CD4-positive, alpha-beta T cell (primary cell): ENCODE measurements at regions not wholly inside any gene's neighbourhood (a gene's known extent, or its start where the extent isn't known, plus 50 kb on each side); places are given as distances from the start of the nearest gene placed in this dataset.

Source experiments
- ATAC-seq: fragments of 200-7000 bp; cut with Tn5 transposase; one replicate; pipeline ENCODE4 v1.10.0; 2022; ENCODE audit warnings: mild to moderate bottlenecking; ENCODE audit not compliant: poor library complexity
- CTCF ChIA-PET: fragments of 350-600 bp; sonication (Branson Sonifier 250); formaldehyde crosslinking; loops from one replicate; lab custom pipeline; 2021; ENCODE audit warnings: antibody characterized with exemption, inconsistent platforms; lab: Charles Lee
- POLR2A ChIA-PET: fragments of 350-600 bp; sonication (Branson Sonifier 250); formaldehyde crosslinking; loops from one replicate; lab custom pipeline; 2021; ENCODE audit warnings: antibody characterized with exemption, inconsistent platforms; lab: Charles Lee
- DNase-seq, 14 experiments: peaks; one replicate each; pipeline ENCODE4 v3.0.0-alpha.2; 2013 to 2020; ENCODE audit warnings: mixed read lengths in 2 of 14
- H3K27ac ChIP-seq, 2 donors: one replicate each; pipeline versions ENCODE4 v1.5.1 to v1.7.0; 2013; ENCODE audit warnings: low read length in 2 of 2, low read depth in 1 of 2, mild to moderate bottlenecking in 1 of 2
- H3K27me3 ChIP-seq, 2 experiments: 1 replicate in 1 of 2; 2 replicates in 1 of 2; pipeline versions ENCODE4 v1.6.1 to v1.7.0; 2013; ENCODE audit warnings: low read length in 2 of 2, control low read depth in 1 of 2, mild to moderate bottlenecking in 1 of 2, moderate library complexity in 1 of 2; ENCODE audit not compliant: insufficient read depth in 2 of 2, control insufficient read depth in 1 of 2
- H3K36me3 ChIP-seq: one replicate; pipeline ENCODE4 v1.6.1; 2013; ENCODE audit warnings: low read length, control low read depth; ENCODE audit not compliant: insufficient read depth
- H3K4me1 ChIP-seq: one replicate; pipeline ENCODE4 v1.6.1; 2013; ENCODE audit warnings: low read length, control low read depth; ENCODE audit not compliant: insufficient read depth
- H3K4me3 ChIP-seq: one replicate; pipeline ENCODE4 v1.5.1; 2013; ENCODE audit warnings: mild to moderate bottlenecking, low read length, moderate library complexity
- H3K9me3 ChIP-seq, 2 experiments: 1 replicate in 1 of 2; 2 replicates in 1 of 2; pipeline versions ENCODE4 v1.6.1 to v1.7.0; 2013; ENCODE audit warnings: low read length in 2 of 2, mild to moderate bottlenecking in 2 of 2, control low read depth in 1 of 2, moderate library complexity in 1 of 2; ENCODE audit not compliant: control insufficient read depth in 1 of 2, insufficient read depth in 1 of 2
- H3K27ac Mint-ChIP-seq: one replicate; pipeline ENCODE4 v1.8.0; 2020; ENCODE audit warnings: mixed read lengths
- H3K27me3 Mint-ChIP-seq: one replicate; pipeline ENCODE4 v1.8.0; 2021; ENCODE audit warnings: mixed read lengths
- H3K36me3 Mint-ChIP-seq: one replicate; pipeline ENCODE4 v1.8.0; 2021; ENCODE audit warnings: low read depth, mixed read lengths
- H3K4me1 Mint-ChIP-seq: one replicate; pipeline ENCODE4 v1.8.0; 2021; ENCODE audit warnings: low read depth, mixed read lengths
- H3K4me3 Mint-ChIP-seq: one replicate; pipeline ENCODE4 v1.8.0; 2020; ENCODE audit warnings: mild to moderate bottlenecking, mixed read lengths
- H3K9me3 Mint-ChIP-seq: one replicate; pipeline ENCODE4 v1.8.0; 2020; ENCODE audit warnings: mixed read lengths
- intact Hi-C, 2 experiments: fragments of 100-400 bp; cut with DNase I in 1 of 2; cut with micrococcal nuclease in 1 of 2; formaldehyde crosslinking; loops; one replicate each; pipeline versions ENCODE4 v1.15.1 to v1.9.0; 2023 to 2025; cut with DNase I, micrococcal nuclease
- TF ChIP-seq, protein P1 (sequence below): fragments of 200-600 bp; IDR thresholded peaks from one replicate; pipeline ENCODE4 v1.8.0; 2022; ENCODE audit warnings: antibody characterized with exemption, mild to moderate bottlenecking

DNA sequence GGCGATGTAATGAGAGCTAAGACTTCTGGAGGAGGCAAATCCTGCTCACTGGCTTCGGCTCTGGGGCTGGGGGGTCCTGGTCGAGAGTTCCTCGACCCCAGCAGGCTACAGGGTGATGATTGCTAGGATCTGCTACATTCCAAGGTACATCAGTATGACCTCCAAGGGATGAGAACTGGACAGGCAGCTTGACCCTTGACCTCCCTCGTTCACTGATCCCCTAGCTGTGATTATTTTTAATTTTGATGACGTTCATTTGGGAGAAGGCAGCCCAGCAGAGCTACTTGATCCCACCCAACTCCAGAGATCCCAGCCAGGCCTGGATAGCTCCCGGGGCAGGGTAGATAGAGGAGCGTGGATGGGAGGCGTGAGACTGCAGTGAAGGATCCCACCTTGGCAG is 242.3 kb downstream of the MAF start:
- ChIA-PET POLR2A (no interaction called here), CTCF (interaction anchor here (0.5 kb wide), 1 partner anchor 284 kb away, joined by 3 read pairs; no protein-coding TSS in a partner anchor)
- Mint-ChIP-seq H3K9me3 (no peaks in the 10 kb centered on the region), H3K4me1 (peaks cover 13% of the 10 kb centered on the region), H3K27me3 (no peaks in the 10 kb centered on the region), H3K27ac (no peak overlapping the region), H3K36me3 (no peaks in the 10 kb centered on the region), H3K4me3 (no peak overlapping the region)
- H3K9me3 ChIP-seq: no peaks in the 10 kb centered on the region
- H3K27me3 ChIP-seq: no peaks in the 10 kb centered on the region
- intact Hi-C loops: no loop called here
- H3K27ac ChIP-seq: no peak overlapping the region
- TF ChIP-seq, protein P1, sequence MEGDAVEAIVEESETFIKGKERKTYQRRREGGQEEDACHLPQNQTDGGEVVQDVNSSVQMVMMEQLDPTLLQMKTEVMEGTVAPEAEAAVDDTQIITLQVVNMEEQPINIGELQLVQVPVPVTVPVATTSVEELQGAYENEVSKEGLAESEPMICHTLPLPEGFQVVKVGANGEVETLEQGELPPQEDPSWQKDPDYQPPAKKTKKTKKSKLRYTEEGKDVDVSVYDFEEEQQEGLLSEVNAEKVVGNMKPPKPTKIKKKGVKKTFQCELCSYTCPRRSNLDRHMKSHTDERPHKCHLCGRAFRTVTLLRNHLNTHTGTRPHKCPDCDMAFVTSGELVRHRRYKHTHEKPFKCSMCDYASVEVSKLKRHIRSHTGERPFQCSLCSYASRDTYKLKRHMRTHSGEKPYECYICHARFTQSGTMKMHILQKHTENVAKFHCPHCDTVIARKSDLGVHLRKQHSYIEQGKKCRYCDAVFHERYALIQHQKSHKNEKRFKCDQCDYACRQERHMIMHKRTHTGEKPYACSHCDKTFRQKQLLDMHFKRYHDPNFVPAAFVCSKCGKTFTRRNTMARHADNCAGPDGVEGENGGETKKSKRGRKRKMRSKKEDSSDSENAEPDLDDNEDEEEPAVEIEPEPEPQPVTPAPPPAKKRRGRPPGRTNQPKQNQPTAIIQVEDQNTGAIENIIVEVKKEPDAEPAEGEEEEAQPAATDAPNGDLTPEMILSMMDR: no peak
- ATAC-seq (no peak), DNase-seq (no peak)
- no peaks in the 10 kb centered on the region for H3K36me3 ChIP-seq
- H3K4me1 ChIP-seq: peaks cover 2% of the 10 kb centered on the region
- no peak overlapping the region for H3K4me3 ChIP-seq

DNA sequence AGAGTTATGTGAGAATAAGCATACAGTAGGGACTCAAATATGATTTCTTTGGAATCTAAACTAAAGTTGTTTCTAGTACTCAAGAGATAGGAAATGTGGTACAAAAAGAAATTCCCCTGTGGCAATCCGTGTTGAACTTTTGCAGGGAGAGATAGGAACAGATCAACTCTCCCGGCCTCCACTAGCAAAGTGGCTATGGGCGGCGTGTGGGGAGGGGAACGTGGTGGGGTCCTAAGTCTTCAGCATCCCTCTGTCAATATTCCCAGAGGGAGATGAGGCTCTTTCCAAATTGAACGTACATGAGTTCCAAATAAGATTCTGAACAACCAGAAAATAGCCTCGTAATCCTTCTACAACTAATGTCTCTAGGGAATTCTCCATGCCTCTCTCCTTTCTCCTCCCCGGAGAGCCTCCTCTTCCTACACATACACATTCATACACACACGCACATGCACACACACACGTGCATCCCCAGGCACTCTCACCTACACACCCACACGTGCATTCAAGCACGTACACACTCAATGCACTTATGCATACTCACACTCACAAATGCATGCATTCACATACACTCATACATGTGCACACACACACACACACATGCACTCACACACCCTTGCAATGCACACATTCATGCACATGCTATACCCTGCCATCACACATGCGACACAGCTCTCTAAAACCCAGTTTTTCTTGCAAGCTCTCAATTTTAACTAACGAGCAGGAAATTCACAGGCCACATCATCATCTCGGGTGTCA is 244.8 kb downstream of the MAF start:
- DNase-seq (no peak), ATAC-seq (no peak)
- Histone ChIP-seq H3K27me3 (no peaks in the 10 kb centered on the region), H3K4me1 (peaks cover 4% of the 10 kb centered on the region), H3K36me3 (no peaks in the 10 kb centered on the region), H3K9me3 (no peaks in the 10 kb centered on the region), H3K4me3 (no peak overlapping the region), H3K27ac (no peak overlapping the region)
- H3K9me3 Mint-ChIP-seq: no peaks in the 10 kb centered on the region
- TF ChIP-seq, protein P1: no peak
- CTCF ChIA-PET: no interaction called here
- POLR2A ChIA-PET: no interaction called here
- intact Hi-C loops: no loop called here
- H3K4me3 Mint-ChIP-seq: no peak overlapping the region
- no peaks in the 10 kb centered on the region for H3K4me1 Mint-ChIP-seq
- H3K27me3 Mint-ChIP-seq: no peaks in the 10 kb centered on the region
- H3K36me3 Mint-ChIP-seq: no peaks in the 10 kb centered on the region
- no peak overlapping the region for H3K27ac Mint-ChIP-seq

- Histone ChIP-seq H3K27ac (no peak overlapping the region), H3K4me1 (peaks cover 2% of the 10 kb centered on the region), H3K4me3 (no peak overlapping the region), H3K27me3 (no peaks in the 10 kb centered on the region), H3K9me3 (no peaks in the 10 kb centered on the region), H3K36me3 (no peaks in the 10 kb centered on the region)
- ATAC-seq (no peak), DNase-seq (no peak)
- ChIA-PET POLR2A (no interaction called here), CTCF (interaction anchor here (0.6 kb wide), 1 partner anchor 218 kb away, joined by 4 read pairs; no protein-coding TSS in a partner anchor)
- Mint-ChIP-seq H3K4me1 (no peaks in the 10 kb centered on the region), H3K36me3 (no peaks in the 10 kb centered on the region), H3K9me3 (no peaks in the 10 kb centered on the region), H3K4me3 (no peak overlapping the region), H3K27ac (no peak overlapping the region), H3K27me3 (no peaks in the 10 kb centered on the region)
- TF ChIP-seq, protein P1: no peak
- intact Hi-C loops: no loop called here
These were observed 248.6 kb downstream of the MAF start for GRCh38 chr16:79351927-79352326.
